Fibroblast of skin of abdomen (primary cell): ENCODE measurements at regions not wholly inside any gene's neighbourhood (a gene's known extent, or its start where the extent isn't known, plus 50 kb on each side); places are given as distances from the start of the nearest gene placed in this dataset.
"Not testable (repeated sequence)": the region's sequence is repeated elsewhere in the genome, so short reads cannot be mapped to it uniquely, and the experiment has no call there.

ENCODE experiments used
- DNase-seq: peaks from one replicate; pipeline ENCODE4 v3.0.0-alpha.2; 2013

DNA sequence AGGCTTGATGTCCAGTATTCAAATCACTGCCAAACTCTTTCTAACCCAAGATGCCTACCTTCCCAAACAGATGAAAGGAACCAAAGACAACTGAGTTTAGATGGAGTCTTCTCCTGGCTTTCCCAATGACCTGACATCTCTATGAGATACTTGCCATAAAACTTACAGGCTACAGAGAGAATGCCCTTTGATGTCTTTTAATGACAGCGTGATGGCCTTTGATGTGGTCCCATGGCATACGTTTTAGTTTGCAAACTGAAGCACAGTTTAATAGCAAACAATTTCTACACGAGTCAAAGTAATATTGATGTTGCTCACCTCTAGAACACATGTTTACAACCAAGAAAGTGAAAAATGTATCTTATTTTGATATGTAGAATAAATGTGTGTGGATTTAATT, 73.2 kb downstream of the ZIC4 start:
- no peak for DNase-seq

DNA sequence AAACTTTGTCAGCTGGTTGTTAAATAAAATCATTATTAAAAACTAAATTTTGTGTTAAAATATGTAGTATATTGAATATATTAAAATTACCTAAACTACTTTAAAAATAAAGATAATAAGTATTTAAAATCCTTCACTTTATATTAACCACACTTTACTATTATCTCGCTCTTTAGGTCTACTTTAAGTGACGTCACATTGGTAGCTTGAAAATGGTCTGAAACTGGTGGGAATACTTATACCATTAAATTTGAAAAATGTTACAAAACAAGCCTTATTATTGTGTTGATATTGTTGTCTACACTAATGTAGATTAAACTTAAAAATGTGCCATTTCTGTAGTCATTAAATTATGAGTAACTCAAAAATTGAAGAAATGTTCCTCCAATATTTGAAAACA, 77.6 kb downstream of the ZIC4 start:
- no peak for DNase-seq

DNA sequence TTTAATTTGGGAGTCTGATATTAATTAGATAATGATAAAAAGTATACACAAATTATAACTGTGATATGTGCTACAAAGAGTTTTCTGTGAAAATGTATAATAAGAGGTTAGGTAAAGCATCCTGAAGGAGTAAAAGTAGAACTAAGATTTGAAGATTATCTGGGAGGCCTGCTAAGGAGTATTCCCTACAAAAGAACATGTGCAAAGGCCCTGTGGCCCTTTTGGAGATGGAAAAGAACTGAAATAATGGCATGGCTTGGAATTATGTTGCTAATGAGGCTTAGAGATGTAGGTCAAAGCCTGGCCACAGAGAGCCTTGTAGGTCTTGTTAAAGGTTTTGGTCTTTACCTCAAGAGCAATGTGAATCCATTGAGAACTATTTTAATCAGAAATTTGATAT, 82.0 kb downstream of the ZIC4 start:
- DNase-seq, result no peak

DNA sequence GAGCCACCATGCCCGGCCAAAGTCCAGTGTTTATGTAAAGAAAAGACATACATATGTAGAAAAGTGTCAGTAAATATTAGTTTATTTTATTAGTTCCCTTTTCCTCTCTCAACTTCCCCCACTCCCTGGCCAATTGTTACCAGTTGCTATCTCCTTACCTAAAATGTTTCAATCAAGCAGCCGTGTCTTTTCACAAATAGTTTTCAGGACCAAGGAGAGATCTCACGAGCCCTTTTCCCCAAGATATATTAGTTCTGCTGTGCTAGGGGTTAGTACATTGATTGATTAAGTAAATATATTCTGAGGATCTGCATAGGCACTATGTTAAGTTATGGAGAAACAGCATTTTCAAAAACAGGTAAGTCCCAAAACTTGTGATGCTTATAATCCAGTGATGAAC, 87.4 kb downstream of the ZIC4 start:
- DNase-seq, result peak; percentile 10

DNA sequence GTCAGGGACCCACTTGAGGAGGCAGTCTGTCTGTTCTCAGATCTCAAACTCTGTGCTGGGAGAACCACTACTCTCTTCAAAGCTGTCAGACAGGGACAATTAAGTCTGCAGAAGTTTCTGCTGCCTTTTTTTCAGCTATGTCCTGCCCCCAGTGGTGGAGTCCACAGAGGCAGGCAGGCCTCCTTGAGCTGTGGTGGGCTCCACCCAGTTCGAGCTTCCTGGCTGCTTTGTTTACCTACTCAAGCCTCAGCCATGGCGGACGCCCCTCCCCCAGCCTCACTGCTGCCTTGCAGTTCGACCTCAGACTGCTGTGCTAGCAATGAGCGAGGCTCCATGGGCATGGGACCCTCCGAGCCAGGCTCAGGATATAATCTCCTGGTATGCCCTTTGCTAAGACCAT, 89.3 kb downstream of the ZIC4 start:
- DNase-seq, result not testable (repeated sequence)

DNA sequence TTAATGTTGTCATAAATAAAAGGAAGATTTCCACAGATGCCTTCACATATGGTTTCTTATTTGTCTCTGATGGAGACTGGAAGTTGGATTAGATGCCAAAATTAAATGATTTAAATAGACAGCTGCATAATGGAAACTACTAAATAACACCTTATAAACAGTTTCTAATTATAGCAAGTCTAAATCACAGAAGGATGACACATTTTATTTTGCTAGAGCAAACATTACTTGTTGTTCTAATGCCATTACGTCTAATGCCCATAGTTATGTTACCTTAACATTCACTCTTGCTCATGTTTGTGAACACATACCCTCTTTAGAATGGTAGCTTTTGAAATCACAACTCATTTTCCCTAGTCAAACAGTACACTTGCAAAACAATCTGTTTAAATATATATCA, 92.8 kb downstream of the ZIC4 start:
- DNase-seq, result no peak

DNA sequence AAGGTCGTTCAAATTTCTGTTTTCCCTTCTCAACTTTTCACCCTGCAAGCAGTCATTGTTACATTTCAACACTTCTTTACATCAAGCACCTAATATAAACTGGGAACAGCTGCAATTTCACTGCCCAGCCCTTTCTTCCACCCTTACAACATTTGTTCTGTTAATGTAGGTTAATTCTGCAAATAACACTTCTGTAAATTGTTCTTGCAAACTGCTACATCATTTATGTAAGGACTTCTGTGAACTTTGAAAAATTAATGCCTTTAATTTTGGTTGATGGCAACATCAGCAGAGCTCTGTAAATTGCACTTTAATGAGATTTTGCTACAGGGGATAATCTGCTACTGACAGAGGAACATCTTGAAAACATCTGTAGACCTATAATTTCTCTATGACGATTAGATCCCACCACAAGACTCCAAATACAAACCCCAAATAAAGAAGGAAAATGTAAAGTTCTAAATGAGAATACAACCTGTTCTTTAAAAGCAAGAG, 93.5 kb downstream of the ZIC4 start:
- no peak for DNase-seq

DNA sequence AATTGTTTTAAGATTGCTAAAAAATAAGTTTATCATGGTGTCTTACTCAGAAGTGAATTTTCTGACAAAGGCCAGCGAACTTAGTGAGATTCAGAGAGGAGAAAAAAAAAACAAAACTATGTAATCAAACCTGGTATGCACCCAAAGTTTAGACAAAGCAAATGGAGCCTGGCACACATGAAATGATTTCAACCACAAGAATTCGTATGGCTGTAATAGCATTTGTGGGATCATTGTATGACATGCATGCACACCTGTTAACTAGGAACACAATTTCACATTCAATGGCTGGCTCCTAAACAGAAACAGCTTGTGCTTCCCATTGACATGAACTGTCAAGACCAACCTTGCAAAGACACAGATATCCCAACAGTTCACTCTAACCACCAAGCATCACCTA, 94.6 kb downstream of the ZIC4 start:
- DNase-seq, result peak; percentile 18

DNA sequence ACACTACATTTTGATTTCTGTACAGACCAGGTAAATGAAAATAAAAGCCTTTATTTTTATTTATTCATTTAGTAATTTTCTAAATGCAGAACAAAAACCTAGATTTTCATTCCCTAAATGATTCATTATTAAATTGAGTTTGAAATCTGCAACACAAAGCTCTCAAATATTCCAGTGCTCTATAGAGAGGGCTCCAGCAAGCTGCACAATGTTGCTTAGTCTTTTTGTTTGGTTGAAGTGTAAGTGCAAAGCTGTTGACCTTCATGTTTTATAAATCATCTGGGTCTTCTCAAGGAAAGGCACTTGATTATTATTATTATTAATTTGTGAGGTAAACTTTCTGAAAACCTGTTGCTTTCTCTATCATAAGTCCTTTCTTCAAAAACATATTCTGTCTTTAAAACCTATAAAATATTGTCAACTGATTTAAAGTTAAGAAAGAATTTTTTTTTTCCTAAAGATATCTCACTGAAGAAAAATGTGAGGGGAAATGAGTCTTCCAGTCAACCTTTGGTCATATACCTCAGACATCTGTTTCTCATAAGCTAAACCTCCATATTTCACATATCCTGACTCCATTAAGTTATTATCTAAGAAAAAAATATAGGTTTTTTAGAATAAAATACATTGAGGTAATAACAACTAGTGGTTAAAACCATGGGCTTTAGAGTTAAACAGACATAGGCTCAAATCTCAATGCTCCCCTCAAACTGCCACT, 100.7 kb downstream of the ZIC4 start:
- DNase-seq, result peak; percentile 84

DNA sequence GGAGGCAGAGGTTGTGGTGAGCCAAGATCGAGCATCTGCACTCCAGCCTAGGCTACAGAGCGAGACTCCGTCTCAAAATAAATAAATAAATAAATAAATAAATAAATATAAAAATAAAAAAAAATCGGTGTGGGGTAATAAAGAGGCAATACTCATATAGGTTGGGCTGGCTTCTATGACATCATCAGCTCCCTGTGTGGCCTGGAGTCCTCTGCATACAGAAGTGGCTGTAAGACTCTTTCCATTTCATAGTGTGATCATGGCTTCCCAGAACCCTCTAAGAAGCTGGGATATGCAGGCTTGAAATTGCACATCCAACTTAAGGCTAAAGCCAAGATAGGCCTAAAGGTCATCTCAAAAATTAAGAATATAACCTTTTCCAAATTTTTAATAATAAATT, 101.6 kb downstream of the ZIC4 start:
- peak; percentile 65 for DNase-seq

DNA sequence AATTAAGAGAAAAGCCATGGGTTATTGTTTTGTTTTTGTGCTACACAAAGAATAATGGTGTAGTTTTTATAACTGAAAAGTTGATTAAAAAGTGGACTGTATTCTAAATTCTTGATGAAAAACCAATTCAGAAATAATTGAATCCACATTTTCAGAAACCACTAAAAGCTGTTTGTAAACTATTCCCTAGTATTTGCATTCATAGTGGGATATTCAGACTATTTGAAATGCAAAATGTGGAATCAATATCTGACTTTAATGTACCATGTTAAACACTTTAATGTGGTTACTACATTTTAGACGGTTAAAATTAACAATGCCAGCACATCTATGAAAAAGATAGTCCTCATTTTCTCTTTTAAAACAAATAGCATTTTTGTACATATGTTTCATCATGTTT, 104.6 kb downstream of the ZIC4 start:
- peak; percentile 50 for DNase-seq

DNA sequence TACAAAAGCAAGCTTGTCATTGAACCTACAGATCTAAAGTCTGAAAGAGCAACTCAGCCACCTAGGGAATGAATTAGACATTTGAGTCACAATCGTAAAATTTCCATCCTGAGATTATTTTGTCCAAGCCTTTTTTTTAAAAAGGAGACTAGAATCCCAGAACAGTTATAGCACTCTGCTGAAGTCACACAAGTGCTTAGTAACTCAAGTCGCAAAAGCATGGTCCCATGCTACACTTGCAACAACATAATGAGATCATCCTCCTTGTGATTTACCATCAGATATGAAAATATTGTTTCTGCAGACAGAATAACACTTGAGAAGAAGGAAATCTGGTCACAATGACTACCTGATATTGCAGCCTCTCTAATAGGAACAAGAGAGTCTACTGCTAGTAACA, 106.7 kb downstream of the ZIC4 start:
- no peak for DNase-seq

DNA sequence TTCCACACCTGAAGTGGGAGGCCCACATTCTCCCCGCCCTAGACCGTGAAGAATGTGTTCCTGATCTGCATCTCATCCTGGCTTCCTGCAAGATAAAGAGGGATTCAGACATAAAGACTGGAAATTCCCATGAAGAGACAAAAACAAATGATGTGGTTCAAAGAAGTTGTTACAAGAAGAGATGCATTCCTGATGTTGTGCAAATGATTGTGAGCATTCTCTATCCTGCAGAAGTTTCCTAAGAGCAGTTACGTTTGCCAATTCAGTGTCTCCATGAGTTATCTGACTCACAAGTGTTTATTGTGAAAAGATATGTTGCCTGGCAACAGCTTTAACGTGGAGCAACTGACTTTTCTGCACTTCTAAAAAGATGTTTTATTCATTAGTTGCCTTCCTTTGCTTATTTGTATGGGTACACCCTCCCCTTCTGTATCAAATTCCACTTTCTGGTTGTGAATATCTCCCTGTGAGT, 107.8 kb downstream of the ZIC4 start:
- peak; percentile 99 for DNase-seq

DNA sequence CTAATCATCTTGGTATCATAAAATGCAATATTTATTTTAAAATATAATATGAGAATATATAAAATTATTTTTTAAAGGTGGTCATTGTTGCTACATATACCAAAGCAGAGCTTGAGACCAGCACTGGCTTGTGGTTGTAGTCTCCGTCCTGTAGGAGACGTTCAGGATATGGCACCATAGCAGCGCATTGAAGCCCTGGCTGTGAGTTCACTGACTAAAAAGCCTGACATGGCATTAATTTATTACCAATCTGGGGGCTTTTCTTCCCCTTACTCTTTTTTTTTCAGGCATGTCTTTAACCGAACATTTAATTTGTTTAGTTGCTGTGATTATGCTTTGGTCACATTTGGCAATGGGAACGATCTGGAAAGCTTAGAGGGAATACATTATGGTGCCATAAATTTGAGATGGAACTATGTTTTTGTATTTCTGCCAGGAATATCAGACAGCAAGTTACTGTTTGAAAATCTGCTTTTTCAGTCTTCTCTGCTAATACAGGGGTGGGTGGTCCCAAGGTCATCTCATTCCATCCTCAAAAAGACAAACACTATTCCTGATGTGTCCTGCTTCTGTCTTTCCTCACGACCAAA, 108.5 kb downstream of the ZIC4 start:
- peak; percentile 11 for DNase-seq

DNA sequence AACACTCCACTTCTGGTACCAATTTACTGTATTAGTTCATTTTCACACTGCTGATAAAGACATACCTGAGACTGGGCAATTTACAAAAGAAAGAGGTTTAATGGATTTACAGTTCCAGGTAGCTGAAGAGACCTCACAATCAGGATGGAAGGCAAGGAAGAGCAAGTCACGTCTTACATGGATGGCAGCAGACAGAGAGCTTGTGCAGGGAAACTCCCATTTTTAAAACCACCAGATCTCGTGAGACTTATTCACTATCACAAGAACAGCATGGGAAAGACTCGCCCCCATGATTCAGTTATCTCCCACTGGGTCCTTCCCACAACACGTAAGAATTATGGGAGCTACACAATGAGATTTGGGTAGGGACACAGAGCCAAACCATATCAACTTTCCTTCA, 119.0 kb downstream of the ZIC4 start:
- DNase-seq, result not testable (repeated sequence)

DNA sequence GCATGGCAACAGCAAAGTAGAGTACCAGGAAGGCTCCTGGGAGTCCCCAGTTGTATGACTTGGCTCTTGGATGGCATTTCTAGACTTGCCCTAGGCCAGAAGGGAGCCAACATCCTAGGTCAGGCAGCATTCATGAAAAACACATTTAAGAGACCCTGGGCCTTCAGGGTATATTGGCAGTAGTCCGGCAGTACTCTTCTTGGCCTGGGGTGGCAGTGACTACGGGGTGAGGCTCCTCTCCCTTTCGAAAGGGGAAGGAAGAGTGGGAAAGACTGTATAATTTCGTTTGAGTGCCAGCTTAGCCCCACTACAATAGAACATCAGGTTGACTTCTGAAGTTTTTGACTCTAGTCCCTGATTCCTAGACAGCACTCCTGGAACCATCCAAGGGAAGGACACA, 136.4 kb downstream of the ZIC4 start:
- no peak for DNase-seq

DNA sequence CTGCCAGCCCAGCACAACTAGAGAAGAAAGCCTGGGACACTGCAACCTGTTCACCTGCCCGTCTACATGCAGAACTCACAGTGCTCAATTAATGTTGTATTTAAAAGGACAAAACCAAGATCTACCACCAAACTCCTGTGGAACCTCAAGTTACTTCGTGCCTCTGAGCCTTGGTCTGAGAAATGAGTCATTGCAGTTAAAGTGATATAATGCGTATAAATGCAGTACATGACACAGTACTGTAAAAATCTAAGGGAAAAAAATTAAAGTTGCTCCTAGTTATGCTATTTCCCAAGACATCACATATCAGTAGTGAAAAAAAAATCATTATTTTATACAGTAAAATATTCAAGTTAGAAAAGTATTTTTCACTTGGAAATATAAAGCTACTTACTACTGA, 138.9 kb downstream of the ZIC4 start:
- peak; percentile 22 for DNase-seq

DNA sequence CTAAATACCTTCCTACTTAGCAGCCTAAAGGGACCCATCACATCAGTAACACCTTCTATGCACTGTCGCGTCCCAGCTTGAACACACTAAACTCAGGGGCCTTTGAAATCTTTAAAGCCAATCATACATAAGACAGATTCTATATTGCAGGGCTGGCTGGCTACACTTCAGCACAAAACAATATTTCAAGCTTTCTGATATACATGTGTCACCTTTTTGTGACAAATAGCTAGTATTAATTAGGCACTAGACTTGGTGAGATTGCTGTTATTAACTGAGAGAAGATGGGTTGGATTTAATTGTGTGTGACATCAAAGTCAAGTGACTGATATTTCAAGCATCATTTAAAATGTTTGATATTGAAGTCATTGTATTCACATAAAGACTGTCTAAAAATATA, 148.4 kb downstream of the ZIC4 start:
- no peak for DNase-seq

DNA sequence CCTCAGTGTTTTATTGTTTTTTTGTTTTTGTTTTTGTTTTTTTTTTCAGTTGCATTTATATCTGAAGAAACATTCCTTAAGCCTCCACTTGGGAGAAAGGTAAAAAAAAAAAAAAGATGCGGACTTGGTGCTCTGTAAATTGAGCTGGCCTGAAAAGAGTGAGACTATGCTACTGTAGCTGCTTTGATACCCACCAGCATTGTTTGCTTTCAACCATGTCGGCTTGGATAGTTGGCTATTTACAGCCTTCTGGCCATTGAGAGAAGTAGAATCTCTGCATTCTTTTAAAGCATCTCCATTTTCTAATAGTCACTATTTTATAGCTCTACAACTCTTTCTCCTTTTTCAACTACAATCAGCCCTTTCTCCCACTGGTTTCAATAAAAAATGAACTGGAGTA, 149.6 kb downstream of the ZIC4 start:
- no peak for DNase-seq

DNA sequence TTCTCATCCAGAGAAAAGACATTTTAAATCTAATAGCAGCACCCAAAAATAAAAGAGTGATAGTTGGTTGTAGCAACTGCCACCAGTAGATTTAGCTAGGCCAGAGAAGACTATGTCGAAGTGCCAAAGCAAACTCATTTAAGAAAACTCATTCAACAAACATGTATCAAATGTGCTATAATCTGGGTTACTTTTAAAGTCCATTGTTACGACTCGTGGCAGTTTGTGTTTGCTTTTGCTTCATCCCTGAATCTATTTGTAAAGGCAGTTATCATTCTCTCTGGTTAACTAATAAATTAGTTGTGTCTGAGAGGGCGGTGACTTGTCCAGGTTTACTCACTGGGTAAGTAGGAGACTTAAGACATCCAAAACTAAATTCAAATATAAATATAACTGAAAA, 159.4 kb downstream of the ZIC4 start:
- DNase-seq, result peak; percentile 52

DNA sequence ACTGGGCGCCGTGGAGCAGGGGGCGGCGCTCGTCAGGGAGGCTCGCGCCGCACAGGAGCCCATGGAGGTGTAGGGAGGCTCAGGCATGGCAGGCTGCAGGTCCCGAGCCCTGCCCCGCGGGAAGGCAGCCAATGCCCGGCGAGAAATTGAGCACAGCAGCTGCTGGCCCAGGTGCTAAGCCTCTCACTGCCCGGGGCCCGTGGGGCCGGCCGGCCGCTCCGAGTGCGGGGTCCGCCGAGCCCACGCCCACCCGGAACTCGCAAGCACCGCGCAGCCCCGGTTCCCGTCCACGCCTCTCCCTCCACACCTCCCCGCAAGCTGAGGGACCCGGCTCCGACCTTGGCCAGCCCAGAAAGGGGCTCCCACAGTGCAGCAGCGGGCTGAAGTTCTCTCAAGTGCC, 160.7 kb downstream of the ZIC4 start:
- DNase-seq, result not testable (repeated sequence)

DNA sequence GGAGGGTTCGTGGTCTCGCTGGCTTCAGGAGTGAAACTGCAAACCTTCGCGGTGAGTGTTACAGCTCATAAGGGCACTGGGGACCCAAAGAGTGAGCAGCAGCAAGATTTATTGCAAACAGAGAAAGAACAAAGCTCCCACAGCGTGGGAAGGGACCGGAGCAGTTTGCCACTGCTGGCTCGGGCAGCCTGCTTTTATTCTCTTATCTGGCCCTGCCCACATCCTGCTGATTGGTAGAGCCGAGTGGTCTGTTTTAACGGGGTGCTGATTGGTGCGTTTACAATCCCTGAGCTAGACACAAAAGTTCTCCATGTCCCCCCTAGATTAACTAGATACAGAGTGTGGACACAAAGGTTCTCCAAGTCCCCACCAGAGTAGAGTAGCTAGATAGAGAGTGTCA, 161.3 kb downstream of the ZIC4 start:
- DNase-seq, result not testable (repeated sequence)

DNA sequence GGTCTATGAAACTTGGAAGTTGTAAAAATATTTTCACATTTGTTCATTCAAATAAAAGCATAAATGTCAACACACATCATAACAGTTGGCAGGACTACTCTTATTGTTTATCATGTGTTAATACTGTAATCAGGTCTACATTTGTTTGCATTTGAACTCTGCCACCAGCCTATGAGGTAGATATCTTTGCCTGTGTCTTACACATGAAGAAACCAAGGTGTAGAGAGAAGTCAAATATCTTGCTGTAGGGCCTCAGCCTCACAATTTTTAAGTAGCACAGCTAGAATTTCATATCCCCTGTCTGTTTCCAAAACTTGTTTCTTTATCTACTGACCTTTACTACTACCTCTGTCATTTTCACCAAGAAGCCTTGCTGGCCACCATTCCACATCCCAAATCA, 161.9 kb downstream of the ZIC4 start:
- no peak for DNase-seq

DNA sequence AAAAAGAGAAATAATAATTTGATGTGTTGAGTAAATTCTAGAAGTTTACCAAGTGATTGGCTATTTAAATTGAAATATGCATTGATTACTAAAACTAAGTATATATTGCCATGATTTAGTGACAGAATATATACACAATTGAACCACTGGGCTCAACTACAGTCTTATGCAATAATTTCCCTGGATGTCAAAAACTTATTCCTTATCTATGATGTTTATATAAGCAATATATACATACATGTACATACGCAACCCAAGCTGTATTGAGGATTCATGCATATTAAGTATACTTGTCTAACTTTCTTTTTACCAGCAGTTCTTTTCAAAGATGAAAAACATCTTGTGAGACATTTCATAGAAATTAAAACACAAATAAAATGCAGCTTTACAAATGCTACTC, 165.8 kb downstream of the ZIC4 start:
- DNase-seq, result no peak

DNA sequence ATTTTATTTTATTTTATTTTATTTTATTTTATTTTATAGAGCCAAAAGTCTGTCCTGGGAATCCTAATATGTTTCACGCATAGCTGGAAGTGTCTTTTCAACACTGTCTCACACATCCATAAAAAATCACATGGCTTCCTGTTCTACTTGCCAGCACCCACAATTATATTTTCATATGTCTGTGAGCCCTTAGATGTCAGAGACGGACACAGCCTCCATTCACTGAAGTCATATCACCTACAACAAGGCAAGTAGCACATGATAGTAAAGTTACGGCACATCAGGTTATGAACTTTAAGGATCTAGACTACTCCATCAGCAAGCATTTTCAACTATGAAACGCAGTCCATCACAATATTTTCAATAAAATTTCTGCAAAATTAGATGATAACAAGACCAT, 168.4 kb downstream of the ZIC4 start:
- no peak for DNase-seq
